ENCODE measurements at regions not wholly inside any gene's neighbourhood (a gene's known extent, or its start where the extent isn't known, plus 50 kb on each side); places are given as distances from the start of the nearest gene placed in this dataset.

DNA sequence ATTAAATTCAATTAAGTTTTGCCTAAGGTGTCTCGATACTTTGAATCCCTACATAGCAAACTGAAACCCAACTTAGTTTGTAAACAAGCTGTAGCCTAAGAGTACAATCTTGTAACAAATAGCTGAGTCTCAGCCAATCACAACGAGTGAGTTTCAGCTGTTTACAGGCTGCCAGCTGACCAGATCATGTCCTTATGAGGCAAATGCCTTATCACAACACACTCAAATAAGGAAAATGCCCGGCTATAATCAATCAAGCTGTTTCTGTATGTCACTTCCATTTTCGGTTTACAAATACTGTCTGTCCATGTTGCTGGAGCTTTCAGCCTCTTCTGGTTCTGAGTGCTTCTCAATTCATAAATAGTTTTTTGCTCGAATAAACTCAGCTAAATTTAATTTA, 943.8 kb downstream of the SLC16A7 start (continued):
- no peak for TF ChIP-seq ZNF274 (IDR thresholded peaks at IDR 0.05; ENCODE audit: low read length)
- TF ChIP-seq ZNF274 (tag by site-specific recombination; IDR thresholded peaks at IDR 0.05; ENCODE audit: borderline replicate concordance): no peak
- TF ChIP-seq ZFP3 (tag by site-specific recombination; IDR thresholded peaks at IDR 0.05; ENCODE audit: low read depth): no peak
- TF ChIP-seq FEZF1 (tag by site-specific recombination; IDR thresholded peaks at IDR 0.05): no peak

DNA sequence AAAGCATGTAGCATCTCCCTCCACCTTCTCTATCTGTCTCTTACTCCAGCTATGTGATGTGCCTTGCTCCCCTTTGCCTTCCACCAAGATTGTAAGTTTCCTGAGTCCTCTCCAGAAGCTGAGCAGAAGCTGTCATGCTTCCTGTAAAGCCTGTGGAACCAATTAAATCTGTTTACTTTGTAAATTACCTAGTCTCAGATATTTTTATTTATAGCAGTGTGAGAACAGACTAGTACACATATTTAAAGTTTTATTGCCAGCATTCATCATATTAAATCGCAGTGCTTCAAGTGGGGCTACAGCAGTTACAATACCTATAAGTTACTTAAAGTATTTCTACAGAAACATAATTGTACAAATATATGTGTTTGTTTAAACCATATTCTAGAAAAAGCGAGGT, 973.1 kb downstream of the SLC16A7 start:
- Histone ChIP-seq H3K9me3 (ENCODE audit: control insufficient read depth, insufficient read depth, low read depth, low read length) (no peaks in the 10 kb centered on the region), H3K4me1 (ENCODE audit: control insufficient read depth, insufficient read depth, low read length) (no peaks in the 10 kb centered on the region), H3K4me3 (ENCODE audit: low read depth, low read length) (no peak overlapping the region), H3K27ac (ENCODE audit: extremely low read depth, low read depth, low read length) (no peak overlapping the region), H3K36me3 (ENCODE audit: control insufficient read depth in 2 of 2, insufficient read depth in 1 of 2, low read length in 2 of 2) (no peaks in the 10 kb centered on the region)
- POLR2A ChIA-PET: no interaction called here
- TF ChIP-seq ZNF664 (tag by site-specific recombination; IDR thresholded peaks at IDR 0.05) (no peak), OVOL3 (tag by site-specific recombination; IDR thresholded peaks at IDR 0.05) (no peak), ZBTB6 (tag by site-specific recombination; IDR thresholded peaks at IDR 0.05) (no peak), ZNF132 (tag by site-specific recombination; IDR thresholded peaks at IDR 0.05; ENCODE audit: borderline replicate concordance) (no peak), ZNF510 (tag by site-specific recombination; IDR thresholded peaks at IDR 0.05; ENCODE audit: insufficient replicate concordance) (no peak), ZNF10 (tag by site-specific recombination; IDR thresholded peaks at IDR 0.05) (no peak), SCRT2 (tag by site-specific recombination; IDR thresholded peaks at IDR 0.05) (no peak), BCL11A (tag by site-specific recombination; IDR thresholded peaks at IDR 0.05; ENCODE audit: low read depth) (no peak), KLF17 (tag by site-specific recombination; IDR thresholded peaks at IDR 0.05) (no peak), ZNF843 (tag by site-specific recombination; IDR thresholded peaks at IDR 0.05) (no peak), KLF7 (tag by site-specific recombination; IDR thresholded peaks at IDR 0.05; ENCODE audit: borderline replicate concordance) (no peak)
- TF ChIP-seq, protein P1, sequence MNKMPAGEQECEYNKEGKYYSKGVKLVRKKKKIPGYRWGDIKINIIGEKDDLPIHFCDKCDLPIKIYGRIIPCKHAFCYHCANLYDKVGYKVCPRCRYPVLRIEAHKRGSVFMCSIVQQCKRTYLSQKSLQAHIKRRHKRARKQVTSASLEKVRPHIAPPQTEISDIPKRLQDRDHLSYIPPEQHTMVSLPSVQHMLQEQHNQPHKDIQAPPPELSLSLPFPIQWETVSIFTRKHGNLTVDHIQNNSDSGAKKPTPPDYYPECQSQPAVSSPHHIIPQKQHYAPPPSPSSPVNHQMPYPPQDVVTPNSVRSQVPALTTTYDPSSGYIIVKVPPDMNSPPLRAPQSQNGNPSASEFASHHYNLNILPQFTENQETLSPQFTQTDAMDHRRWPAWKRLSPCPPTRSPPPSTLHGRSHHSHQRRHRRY (tag by site-specific recombination; IDR thresholded peaks at IDR 0.05): no peak
- TF ChIP-seq, protein P2, sequence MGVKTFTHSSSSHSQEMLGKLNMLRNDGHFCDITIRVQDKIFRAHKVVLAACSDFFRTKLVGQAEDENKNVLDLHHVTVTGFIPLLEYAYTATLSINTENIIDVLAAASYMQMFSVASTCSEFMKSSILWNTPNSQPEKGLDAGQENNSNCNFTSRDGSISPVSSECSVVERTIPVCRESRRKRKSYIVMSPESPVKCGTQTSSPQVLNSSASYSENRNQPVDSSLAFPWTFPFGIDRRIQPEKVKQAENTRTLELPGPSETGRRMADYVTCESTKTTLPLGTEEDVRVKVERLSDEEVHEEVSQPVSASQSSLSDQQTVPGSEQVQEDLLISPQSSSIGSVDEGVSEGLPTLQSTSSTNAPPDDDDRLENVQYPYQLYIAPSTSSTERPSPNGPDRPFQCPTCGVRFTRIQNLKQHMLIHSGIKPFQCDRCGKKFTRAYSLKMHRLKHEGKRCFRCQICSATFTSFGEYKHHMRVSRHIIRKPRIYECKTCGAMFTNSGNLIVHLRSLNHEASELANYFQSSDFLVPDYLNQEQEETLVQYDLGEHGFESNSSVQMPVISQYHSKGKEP (tag by site-specific recombination; IDR thresholded peaks at IDR 0.05): no peak
- CTCF ChIA-PET: no interaction called here

DNA sequence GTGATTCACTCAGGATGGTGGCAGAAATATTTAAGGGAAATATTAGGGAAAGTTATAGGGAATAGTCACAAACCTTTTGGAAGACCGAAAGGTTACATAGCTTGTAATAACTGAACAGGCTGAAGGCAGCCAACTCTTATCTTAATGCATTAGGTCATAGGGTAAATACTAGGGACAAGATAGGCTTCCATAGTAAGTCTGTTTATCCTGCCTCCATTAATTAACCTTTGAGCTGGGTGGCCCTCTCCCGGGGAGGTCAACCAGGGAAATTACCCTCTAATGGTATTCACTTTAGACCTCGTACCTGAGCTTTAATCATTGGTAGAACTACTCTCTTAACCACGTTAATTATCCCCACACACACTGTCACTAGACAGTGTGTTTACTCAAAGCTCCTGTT, 981.8 kb downstream of the SLC16A7 start:
- no peaks in the 10 kb centered on the region for H3K4me1 ChIP-seq (ENCODE audit: control insufficient read depth, insufficient read depth, low read length)
- H3K9me3 ChIP-seq (ENCODE audit: control insufficient read depth, insufficient read depth, low read depth, low read length): no peaks in the 10 kb centered on the region
- no peaks in the 10 kb centered on the region for H3K36me3 ChIP-seq (ENCODE audit: control insufficient read depth in 2 of 2, insufficient read depth in 1 of 2, low read length in 2 of 2)
- ChIA-PET POLR2A (no interaction called here), CTCF (no interaction called here)
- no peak overlapping the region for H3K27ac ChIP-seq (ENCODE audit: extremely low read depth, low read depth, low read length)
- H3K4me3 ChIP-seq (ENCODE audit: low read depth, low read length): no peak overlapping the region
- no peak for TF ChIP-seq ZNF302 (tag by site-specific recombination; IDR thresholded peaks at IDR 0.05; ENCODE audit: low read depth)
- no peak for TF ChIP-seq ZNF677 (tag by site-specific recombination; IDR thresholded peaks at IDR 0.05)
- TF ChIP-seq ZNF600 (tag by site-specific recombination; IDR thresholded peaks at IDR 0.05): no peak
- TF ChIP-seq ZNF768 (tag by site-specific recombination; IDR thresholded peaks at IDR 0.05): no peak
- no peak for TF ChIP-seq ZNF560 (tag by site-specific recombination; IDR thresholded peaks at IDR 0.05; ENCODE audit: borderline replicate concordance)
- TF ChIP-seq IKZF3 (tag by site-specific recombination; IDR thresholded peaks at IDR 0.05): no peak
- no peak for TF ChIP-seq ZNF214 (tag by site-specific recombination; IDR thresholded peaks at IDR 0.05; ENCODE audit: borderline replicate concordance)
- no peak for TF ChIP-seq ZNF664 (tag by site-specific recombination; IDR thresholded peaks at IDR 0.05)
- TF ChIP-seq KLF17 (tag by site-specific recombination; IDR thresholded peaks at IDR 0.05): no peak
- TF ChIP-seq KLF8 (tag by site-specific recombination; IDR thresholded peaks at IDR 0.05): no peak
- no peak for TF ChIP-seq ZNF777 (tag by site-specific recombination; IDR thresholded peaks at IDR 0.05; ENCODE audit: borderline replicate concordance)
- TF ChIP-seq ZNF426 (tag by site-specific recombination; IDR thresholded peaks at IDR 0.05): no peak
- TF ChIP-seq, protein P3, sequence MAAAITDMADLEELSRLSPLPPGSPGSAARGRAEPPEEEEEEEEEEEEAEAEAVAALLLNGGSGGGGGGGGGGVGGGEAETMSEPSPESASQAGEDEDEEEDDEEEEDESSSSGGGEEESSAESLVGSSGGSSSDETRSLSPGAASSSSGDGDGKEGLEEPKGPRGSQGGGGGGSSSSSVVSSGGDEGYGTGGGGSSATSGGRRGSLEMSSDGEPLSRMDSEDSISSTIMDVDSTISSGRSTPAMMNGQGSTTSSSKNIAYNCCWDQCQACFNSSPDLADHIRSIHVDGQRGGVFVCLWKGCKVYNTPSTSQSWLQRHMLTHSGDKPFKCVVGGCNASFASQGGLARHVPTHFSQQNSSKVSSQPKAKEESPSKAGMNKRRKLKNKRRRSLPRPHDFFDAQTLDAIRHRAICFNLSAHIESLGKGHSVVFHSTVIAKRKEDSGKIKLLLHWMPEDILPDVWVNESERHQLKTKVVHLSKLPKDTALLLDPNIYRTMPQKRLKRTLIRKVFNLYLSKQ (tag by site-specific recombination; IDR thresholded peaks at IDR 0.05; ENCODE audit: borderline replicate concordance): no peak

All from HEK293 (cell line).